ENCODE measurements at regions not wholly inside any gene's neighbourhood (a gene's known extent, or its start where the extent isn't known, plus 50 kb on each side); places are given as distances from the start of the nearest gene placed in this dataset.

GRCh38 chr17:52758481-52758880 is 600.0 kb upstream of the CA10 start:
- TF ChIP-seq CTCF (IDR thresholded peaks at IDR 0.05; ENCODE audit: low read depth, low read length) (no peak), MAX (IDR thresholded peaks at IDR 0.05; ENCODE audit: low read depth, low read length) (no peak)
